ENCODE measurements at regions not wholly inside any gene's neighbourhood (a gene's known extent, or its start where the extent isn't known, plus 50 kb on each side); places are given as distances from the start of the nearest gene placed in this dataset.
"Not testable (repeated sequence)": the region's sequence is repeated elsewhere in the genome, so short reads cannot be mapped to it uniquely, and the experiment has no call there.

GRCh38 chrY:12358337-12358736 lies 342.7 kb upstream of the USP9Y start:
- no peak overlapping the region for H3K4me3 ChIP-seq (ENCODE audit: low read depth, low read length)
- DNase-seq (ENCODE audit: low read depth), result no peak
- no peak for TF ChIP-seq CTCF (conservative IDR thresholded peaks at IDR 0.05; ENCODE audit: low read depth, low read length)

GRCh38 chrY:12359867-12360266 lies 341.2 kb upstream of the USP9Y start:
- TF ChIP-seq CTCF (conservative IDR thresholded peaks at IDR 0.05; ENCODE audit: low read depth, low read length), result no peak
- no peak overlapping the region for H3K4me3 ChIP-seq (ENCODE audit: low read depth, low read length)
- no peak for DNase-seq (ENCODE audit: low read depth)

GRCh38 chrY:12360496-12360895 lies 340.5 kb upstream of the USP9Y start:
- no peak overlapping the region for H3K4me3 ChIP-seq (ENCODE audit: low read depth, low read length)
- TF ChIP-seq CTCF (conservative IDR thresholded peaks at IDR 0.05; ENCODE audit: low read depth, low read length), result no peak
- DNase-seq (ENCODE audit: low read depth), result no peak

GRCh38 chrY:12365311-12365910 lies 335.6 kb upstream of the USP9Y start:
- DNase-seq (ENCODE audit: low read depth), result no peak
- no peak for TF ChIP-seq CTCF (conservative IDR thresholded peaks at IDR 0.05; ENCODE audit: low read depth, low read length)
- no peak overlapping the region for H3K4me3 ChIP-seq (ENCODE audit: low read depth, low read length)

GRCh38 chrY:12374588-12374987 lies 326.4 kb upstream of the USP9Y start:
- not testable (repeated sequence) for H3K4me3 ChIP-seq (ENCODE audit: low read depth, low read length); DNase-seq (ENCODE audit: low read depth)

GRCh38 chrY:12391655-12392559 lies 309.1 kb upstream of the USP9Y start:
- not testable (repeated sequence) for H3K4me3 ChIP-seq (ENCODE audit: low read depth, low read length); DNase-seq (ENCODE audit: low read depth)

- no peak for TF ChIP-seq CTCF (conservative IDR thresholded peaks at IDR 0.05; ENCODE audit: low read depth, low read length)
- DNase-seq (ENCODE audit: low read depth), result no peak
- H3K4me3 ChIP-seq (ENCODE audit: low read depth, low read length), result no peak overlapping the region
These were observed 307.8 kb upstream of the USP9Y start for GRCh38 chrY:12393190-12393589.

- DNase-seq (ENCODE audit: low read depth), result not testable (repeated sequence)
These were observed 305.5 kb upstream of the USP9Y start for GRCh38 chrY:12395381-12396120.

More at GRCh38 chrY:12395381-12396120, 305.5 kb upstream of the USP9Y start:
- H3K4me3 ChIP-seq (ENCODE audit: low read depth, low read length), result not testable (repeated sequence)
